GM23248 (cell line): ENCODE measurements at regions not wholly inside any gene's neighbourhood (a gene's known extent, or its start where the extent isn't known, plus 50 kb on each side); places are given as distances from the start of the nearest gene placed in this dataset.
"Not testable (repeated sequence)": the region's sequence is repeated elsewhere in the genome, so short reads cannot be mapped to it uniquely, and the experiment has no call there.

Experiments
- DNase-seq: peaks from one replicate; pipeline ENCODE4 v3.0.0-alpha.2; 2015
- H2AFZ ChIP-seq: fragments of 200-600 bp; sonication (generic); 2 replicates; pipeline ENCODE4 v1.6.1; 2016; ENCODE audit warnings: antibody characterized with exemption
- H3F3A ChIP-seq: fragments of 200-600 bp; sonication (generic); 2 replicates; pipeline ENCODE4 v1.6.1; 2016; ENCODE audit warnings: mild to moderate bottlenecking, antibody characterized with exemption, mixed run types; ENCODE audit not compliant: insufficient read depth
- H3K27ac ChIP-seq: fragments of 200-600 bp; sonication (generic); 2 replicates; pipeline ENCODE4 v1.5.1; 2016; ENCODE audit warnings: mild to moderate bottlenecking
- H3K27me3 ChIP-seq: fragments of 200-600 bp; sonication (generic); replicated peaks from 2 replicates; pipeline ENCODE4 v1.6.1; 2016; ENCODE audit warnings: mild to moderate bottlenecking; ENCODE audit not compliant: insufficient read depth
- H3K36me3 ChIP-seq: fragments of 200-600 bp; sonication (generic); 2 replicates; pipeline ENCODE4 v1.6.1; 2016; ENCODE audit warnings: low read depth, mild to moderate bottlenecking
- H3K4me1 ChIP-seq: fragments of 200-600 bp; sonication (generic); 2 replicates; pipeline ENCODE4 v1.6.1; 2016; ENCODE audit warnings: mild to moderate bottlenecking; ENCODE audit not compliant: insufficient read depth
- H3K4me2 ChIP-seq: fragments of 200-600 bp; sonication (generic); one replicate; pipeline ENCODE4 v1.6.1; 2016; ENCODE audit warnings: mild to moderate bottlenecking; ENCODE audit not compliant: unreplicated experiment
- H3K4me3 ChIP-seq: fragments of 200-600 bp; sonication (generic); 2 replicates; pipeline ENCODE4 v1.5.1; 2016; ENCODE audit warnings: mild to moderate bottlenecking
- H3K79me2 ChIP-seq: fragments of 200-600 bp; sonication (generic); 2 replicates; pipeline ENCODE4 v1.6.1; 2016; ENCODE audit warnings: mild to moderate bottlenecking; ENCODE audit not compliant: insufficient read depth
- H3K9ac ChIP-seq: fragments of 200-600 bp; sonication (generic); 2 replicates; pipeline ENCODE4 v1.6.1; 2016; ENCODE audit warnings: mild to moderate bottlenecking
- H3K9me2 ChIP-seq: fragments of 200-600 bp; sonication (generic); 2 replicates; pipeline ENCODE4 v1.6.1; 2016; ENCODE audit warnings: mixed run types, mild to moderate bottlenecking, moderate library complexity; ENCODE audit not compliant: insufficient read depth
- H3K9me3 ChIP-seq: fragments of 200-600 bp; sonication (generic); one replicate; pipeline ENCODE4 v1.6.1; 2017; ENCODE audit warnings: low read depth
- H4K20me1 ChIP-seq: fragments of 200-600 bp; sonication (generic); 2 replicates; pipeline ENCODE4 v1.6.0; 2016; ENCODE audit not compliant: insufficient read depth
- EZH2 ChIP-seq: fragments of 200-600 bp; sonication (generic); IDR thresholded peaks from 2 replicates; pipeline ENCODE4 v1.6.1; 2018; ENCODE audit warnings: antibody characterized with exemption, mild to moderate bottlenecking; ENCODE audit not compliant: insufficient read depth, poor library complexity, severe bottlenecking
- EZH2phosphoT487 ChIP-seq: fragments of 200-600 bp; sonication (generic); IDR thresholded peaks from 2 replicates; pipeline ENCODE4 v1.6.1; 2018; ENCODE audit warnings: antibody characterized with exemption, moderate library complexity, mild to moderate bottlenecking, low read depth; ENCODE audit not compliant: insufficient read depth
- WGBS, 2 experiments: methylation state at CpG; one replicate each; pipeline ENCODE4 v1.1.6; 2015 to 2017; ENCODE audit warnings: low lambda C conversion rate in 2 of 2, low coverage in 1 of 2; ENCODE audit errors: missing lambda C conversion rate in 2 of 2; 5-methylcytosine and 5-hydroxymethylcytosine counted together
- in situ Hi-C: fragments of 300-500 bp; cut with MboI; formaldehyde crosslinking; loops from 2 replicates; pipeline ENCODE4 v1.15.0; 2020

DNA sequence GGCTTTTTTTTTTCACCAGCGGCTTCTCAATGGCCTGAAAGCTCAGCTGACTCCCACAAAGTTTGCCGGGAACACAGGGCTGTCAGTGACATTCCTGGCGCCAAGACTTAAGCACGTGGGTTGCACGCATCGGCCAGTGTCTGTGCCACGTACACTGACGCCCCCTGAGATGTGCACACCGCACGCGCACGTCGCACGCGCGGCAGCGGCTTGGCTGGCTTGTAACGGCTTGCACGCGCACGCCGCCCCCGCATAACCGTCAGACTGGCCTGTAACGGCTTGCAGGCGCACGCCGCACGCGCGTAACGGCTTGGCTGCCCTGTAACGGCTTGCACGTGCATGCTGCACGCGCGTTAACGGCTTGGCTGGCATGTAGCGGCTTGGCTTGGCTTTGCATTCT is 63.2 kb downstream of the CCDC74A start:
- Histone ChIP-seq H3K4me3 (no peak overlapping the region), H3K9me2 (no peaks in the 10 kb centered on the region), H3K9ac (no peak overlapping the region), H3F3A (no peaks in the 10 kb centered on the region), H3K4me1 (no peaks in the 10 kb centered on the region), H3K9me3 (no peaks in the 10 kb centered on the region), H3K27ac (no peak overlapping the region), H3K36me3 (no peaks in the 10 kb centered on the region), H3K4me2 (no peak overlapping the region), H3K79me2 (no peaks in the 10 kb centered on the region), H4K20me1 (no peaks in the 10 kb centered on the region), H2AFZ (no peak overlapping the region), H3K27me3 (no peaks in the 10 kb centered on the region; the same call in 1 of the 2 replicates)
- no peak for DNase-seq
- in situ Hi-C loops: no loop called here
- no peak for TF ChIP-seq EZH2phosphoT487
- no peak for TF ChIP-seq EZH2
- WGBS, 2 experiments: 77 to 79% methylated on average over 32 to 38 of the region's 39 CpGs

DNA sequence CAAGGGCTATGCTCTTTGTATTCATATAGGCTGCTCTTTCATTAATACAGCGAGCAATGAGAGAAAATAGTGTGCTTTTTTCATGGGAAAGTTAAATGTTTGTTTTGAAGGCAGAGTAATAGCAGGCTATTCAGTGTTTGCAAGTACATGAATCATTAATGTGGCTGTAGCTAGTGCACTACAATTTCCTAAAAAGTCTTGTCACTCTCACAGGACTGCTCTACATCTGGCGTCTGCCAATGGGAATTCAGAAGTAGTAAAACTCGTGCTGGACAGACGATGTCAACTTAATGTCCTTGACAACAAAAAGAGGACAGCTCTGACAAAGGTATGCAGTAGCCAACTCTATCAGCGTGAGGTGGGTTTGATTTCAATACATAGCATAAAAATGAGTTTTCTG is 68.9 kb downstream of the CCDC74A start:
- H3F3A ChIP-seq, H4K20me1 ChIP-seq, DNase-seq, H3K27me3 ChIP-seq, H3K9me3 ChIP-seq, H3K9ac ChIP-seq, H3K36me3 ChIP-seq, H3K4me1 ChIP-seq, H2AFZ ChIP-seq, in situ Hi-C loops, H3K4me2 ChIP-seq, H3K27ac ChIP-seq, H3K4me3 ChIP-seq, H3K9me2 ChIP-seq, H3K79me2 ChIP-seq: not testable (repeated sequence)
- 23 to 27% methylated on average over 5 of the region's 5 CpGs for WGBS, 2 experiments

- H3K9me2 ChIP-seq, H3K4me3 ChIP-seq, H3K9me3 ChIP-seq, H3K36me3 ChIP-seq, H2AFZ ChIP-seq, in situ Hi-C loops, H3K4me1 ChIP-seq, H3F3A ChIP-seq, H4K20me1 ChIP-seq, H3K27me3 ChIP-seq, H3K27ac ChIP-seq, H3K9ac ChIP-seq, DNase-seq, H3K79me2 ChIP-seq, H3K4me2 ChIP-seq: not testable (repeated sequence)
- WGBS, 2 experiments: 45 to 46% methylated on average over 5 of the region's 5 CpGs
Observed at GRCh38 chr2:131602444-131602843, 74.8 kb downstream of the CCDC74A start.

GRCh38 chr2:131604652-131605051 is 77.0 kb downstream of the CCDC74A start:
- H2AFZ ChIP-seq, H3K79me2 ChIP-seq, DNase-seq, H3K9me3 ChIP-seq, H3K9me2 ChIP-seq, H3K4me1 ChIP-seq, H3F3A ChIP-seq, H3K27me3 ChIP-seq, H3K4me2 ChIP-seq, H3K4me3 ChIP-seq, in situ Hi-C loops, H3K36me3 ChIP-seq, H3K9ac ChIP-seq, H3K27ac ChIP-seq, H4K20me1 ChIP-seq: not testable (repeated sequence)
- 24 to 38% methylated on average over 2 of the region's 2 CpGs for WGBS, 2 experiments

DNA sequence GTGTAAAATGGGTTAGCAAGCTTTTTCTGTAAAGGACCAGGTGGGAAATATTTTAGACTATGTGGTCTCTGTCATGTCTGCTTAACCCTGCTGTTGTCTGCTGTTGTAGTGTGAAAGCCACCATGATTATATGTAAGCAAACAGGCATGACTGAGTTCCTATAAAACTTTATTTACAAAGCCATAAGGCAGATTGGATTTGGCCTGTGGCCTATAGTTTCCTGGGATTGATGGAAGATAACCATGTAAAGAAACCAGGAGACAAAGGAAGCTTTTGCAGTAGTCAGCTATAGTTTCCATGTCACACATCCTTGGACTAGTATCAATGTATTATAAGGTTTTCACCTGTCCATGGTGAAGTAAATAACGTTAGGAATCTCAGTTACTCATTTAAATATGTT is 78.7 kb downstream of the CCDC74A start:
- H3K27ac ChIP-seq, H3K9ac ChIP-seq, H3K9me3 ChIP-seq, H2AFZ ChIP-seq, H3K27me3 ChIP-seq, H3K4me1 ChIP-seq, H3K4me2 ChIP-seq, in situ Hi-C loops, H4K20me1 ChIP-seq, H3K9me2 ChIP-seq, H3K79me2 ChIP-seq, DNase-seq, H3K4me3 ChIP-seq, H3K36me3 ChIP-seq, H3F3A ChIP-seq: not testable (repeated sequence)
- 4 to 6% methylated on average over 1 of the region's 1 CpG for WGBS, 2 experiments

- DNase-seq, H3K9me2 ChIP-seq, H3K27me3 ChIP-seq, H3K9me3 ChIP-seq, H3K36me3 ChIP-seq, H3K4me2 ChIP-seq, H3K27ac ChIP-seq, in situ Hi-C loops, H3F3A ChIP-seq, H4K20me1 ChIP-seq, H2AFZ ChIP-seq, H3K79me2 ChIP-seq, H3K4me3 ChIP-seq, H3K4me1 ChIP-seq, H3K9ac ChIP-seq: not testable (repeated sequence)
- WGBS, 2 experiments: 39 to 44% methylated on average over 5 of the region's 5 CpGs
Observed at GRCh38 chr2:131607056-131607455, 79.4 kb downstream of the CCDC74A start.

DNA sequence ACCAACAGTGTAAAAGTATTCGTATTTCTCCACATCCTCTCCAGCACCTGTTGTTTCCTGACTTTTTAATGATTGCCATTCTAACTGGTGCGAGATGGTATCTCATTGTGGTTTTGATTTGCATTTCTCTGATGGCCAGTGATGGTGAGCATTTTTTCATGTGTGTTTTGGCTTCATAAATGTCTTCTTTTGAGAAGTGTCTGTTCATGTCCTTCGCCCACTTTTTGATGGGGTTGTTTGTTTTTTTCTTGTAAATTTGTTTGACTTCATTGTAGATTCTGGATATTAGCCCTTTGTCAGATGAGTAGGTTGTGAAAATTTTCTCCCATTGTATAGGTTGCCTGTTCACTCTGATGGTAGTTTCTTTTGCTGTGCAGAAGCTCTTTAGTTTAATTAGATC is 86.9 kb downstream of the CCDC74A start:
- WGBS, 2 experiments: 31 to 33% methylated on average over 3 of the region's 3 CpGs
- H3K9me3 ChIP-seq, H3K4me3 ChIP-seq, H3K4me1 ChIP-seq, in situ Hi-C loops, H3K79me2 ChIP-seq, H4K20me1 ChIP-seq, H3K27me3 ChIP-seq, H2AFZ ChIP-seq, H3K27ac ChIP-seq, H3K4me2 ChIP-seq, DNase-seq, H3K9me2 ChIP-seq, H3K36me3 ChIP-seq, H3K9ac ChIP-seq, H3F3A ChIP-seq: not testable (repeated sequence)

DNA sequence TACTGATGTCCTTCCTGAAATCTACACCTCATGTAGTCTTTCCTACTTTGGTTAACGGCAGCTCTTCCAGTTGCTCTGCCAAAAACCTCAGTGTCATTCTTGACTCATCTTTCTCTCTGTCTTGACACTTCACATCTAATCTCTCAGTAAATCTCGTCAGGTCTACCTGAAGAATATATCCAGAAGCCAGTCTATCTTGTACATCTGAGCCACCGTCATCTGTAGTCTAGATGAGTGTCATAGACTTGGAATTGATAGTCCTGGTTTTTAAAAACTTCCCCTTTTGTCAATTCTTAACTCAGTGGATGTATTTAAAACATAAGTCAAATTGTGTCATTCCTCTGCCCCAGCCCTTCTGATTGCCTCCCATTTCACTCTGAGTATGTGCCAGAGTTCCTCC is 90.6 kb downstream of the CCDC74A start:
- H3F3A ChIP-seq, H3K9me3 ChIP-seq, H3K4me1 ChIP-seq, H3K79me2 ChIP-seq, H3K9ac ChIP-seq, H3K27me3 ChIP-seq, H3K36me3 ChIP-seq, H3K27ac ChIP-seq, in situ Hi-C loops, H3K4me2 ChIP-seq, H3K9me2 ChIP-seq, H2AFZ ChIP-seq, H4K20me1 ChIP-seq, DNase-seq, H3K4me3 ChIP-seq: not testable (repeated sequence)
- WGBS, 2 experiments: 42 to 44% methylated on average over 3 of the region's 3 CpGs
